ENCODE measurements at regions not wholly inside any gene's neighbourhood (a gene's known extent, or its start where the extent isn't known, plus 50 kb on each side); places are given as distances from the start of the nearest gene placed in this dataset.

DNA sequence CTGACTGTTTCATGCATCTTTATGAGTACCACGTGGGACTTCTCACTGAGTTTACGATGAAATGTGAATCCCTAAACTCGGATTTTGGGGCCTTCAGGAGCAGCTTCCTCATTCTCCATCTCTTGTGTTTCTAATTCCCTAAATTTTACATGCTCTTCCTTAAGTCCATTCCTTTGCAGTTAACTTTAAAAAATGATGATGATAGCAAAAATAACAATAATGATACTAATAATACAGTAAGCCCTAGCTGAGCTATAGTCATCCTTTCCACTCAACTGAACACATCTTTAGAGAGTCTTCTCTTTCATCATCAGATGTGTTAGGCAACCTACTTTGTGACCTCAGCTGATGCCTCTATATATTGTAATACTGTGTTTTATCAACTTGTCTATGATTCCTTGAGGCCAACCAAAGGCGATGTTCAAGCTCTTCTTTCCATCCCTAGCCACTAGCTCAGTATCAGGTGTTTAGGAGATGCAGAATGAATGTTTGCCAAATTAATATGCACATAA is 1196.4 kb downstream of the VRK1 start:
- no peak for DNase-seq

DNA sequence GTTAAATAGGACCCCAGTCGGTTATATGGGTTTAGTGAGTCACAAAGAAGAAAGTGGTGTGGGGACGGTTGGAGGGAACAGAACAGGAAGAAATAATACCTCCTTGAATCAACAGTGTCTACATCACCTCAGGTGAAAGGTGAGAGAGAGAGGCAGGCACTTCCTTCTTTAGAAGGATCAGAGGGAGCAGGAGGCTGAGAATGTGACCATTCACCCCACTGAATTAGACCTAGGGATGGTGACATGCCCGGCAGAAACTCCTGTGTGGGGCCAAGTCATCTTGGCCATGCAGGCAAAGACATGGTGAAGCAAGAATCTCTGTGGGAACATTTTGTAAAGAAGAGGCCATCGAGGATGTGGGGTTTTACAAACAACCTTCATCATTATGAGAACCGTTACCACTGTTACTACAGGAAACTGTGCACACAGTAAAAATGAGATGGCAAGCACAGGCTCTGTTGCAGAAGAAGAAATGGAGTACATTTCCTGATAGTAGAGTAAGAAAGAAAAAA is 1196.9 kb downstream of the VRK1 start:
- no peak for DNase-seq

DNA sequence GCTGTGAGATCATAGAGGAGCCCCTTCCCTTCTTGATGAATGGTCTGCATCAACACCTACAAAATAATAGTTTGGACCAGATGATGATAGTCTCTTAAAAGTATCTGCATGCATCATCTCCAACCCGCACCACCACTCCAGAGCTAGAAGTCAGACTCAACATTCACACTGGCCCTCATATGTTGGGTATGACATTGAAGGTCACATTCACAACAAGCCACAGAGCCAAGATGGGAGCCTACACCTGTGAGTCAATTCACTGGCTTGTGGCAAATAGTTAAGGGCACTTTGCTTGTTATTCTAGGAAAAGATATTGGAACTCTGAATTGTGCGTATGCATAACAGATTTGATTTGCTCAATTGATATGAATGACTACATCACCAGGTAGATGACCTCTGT is 1197.9 kb downstream of the VRK1 start:
- DNase-seq: no peak

DNA sequence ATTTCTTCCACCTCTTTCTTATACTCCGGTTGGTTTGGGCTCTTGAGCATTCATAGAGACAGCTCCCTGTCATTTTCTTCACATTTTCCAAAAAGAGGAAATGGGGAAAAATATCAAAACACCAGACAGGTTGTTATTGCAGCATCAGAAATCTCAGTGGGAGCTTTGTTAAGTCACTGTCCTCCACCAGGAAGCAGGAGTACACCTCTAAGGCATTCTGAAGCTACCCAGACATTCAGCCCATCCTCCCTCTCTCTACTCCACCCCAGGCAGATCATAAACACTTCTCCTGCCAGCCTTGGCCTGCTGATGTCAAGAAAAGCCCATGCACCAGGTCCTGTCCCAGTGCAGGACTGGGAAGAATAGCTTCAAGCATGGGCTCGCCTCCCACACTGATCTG is 1198.3 kb downstream of the VRK1 start:
- DNase-seq: no peak

DNA sequence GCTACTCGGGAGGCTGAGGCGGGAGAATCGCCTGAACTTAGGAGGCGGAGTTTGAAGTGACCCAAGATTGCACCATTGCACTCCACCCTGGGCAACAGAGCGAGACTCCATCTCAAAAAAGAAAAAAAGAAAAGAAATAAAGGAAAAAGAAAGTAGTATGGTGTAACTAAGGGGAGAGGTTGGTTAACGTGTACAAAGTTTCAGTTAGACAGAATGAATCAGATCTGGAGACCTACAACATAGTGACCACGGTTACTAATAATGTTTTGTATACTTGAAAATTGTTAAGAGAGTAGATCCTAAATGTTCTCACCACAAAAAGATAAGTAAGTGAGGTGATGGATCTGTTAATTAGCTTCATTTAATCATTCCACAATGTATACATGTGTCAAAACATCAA is 1208.8 kb downstream of the VRK1 start:
- no peak for DNase-seq

DNA sequence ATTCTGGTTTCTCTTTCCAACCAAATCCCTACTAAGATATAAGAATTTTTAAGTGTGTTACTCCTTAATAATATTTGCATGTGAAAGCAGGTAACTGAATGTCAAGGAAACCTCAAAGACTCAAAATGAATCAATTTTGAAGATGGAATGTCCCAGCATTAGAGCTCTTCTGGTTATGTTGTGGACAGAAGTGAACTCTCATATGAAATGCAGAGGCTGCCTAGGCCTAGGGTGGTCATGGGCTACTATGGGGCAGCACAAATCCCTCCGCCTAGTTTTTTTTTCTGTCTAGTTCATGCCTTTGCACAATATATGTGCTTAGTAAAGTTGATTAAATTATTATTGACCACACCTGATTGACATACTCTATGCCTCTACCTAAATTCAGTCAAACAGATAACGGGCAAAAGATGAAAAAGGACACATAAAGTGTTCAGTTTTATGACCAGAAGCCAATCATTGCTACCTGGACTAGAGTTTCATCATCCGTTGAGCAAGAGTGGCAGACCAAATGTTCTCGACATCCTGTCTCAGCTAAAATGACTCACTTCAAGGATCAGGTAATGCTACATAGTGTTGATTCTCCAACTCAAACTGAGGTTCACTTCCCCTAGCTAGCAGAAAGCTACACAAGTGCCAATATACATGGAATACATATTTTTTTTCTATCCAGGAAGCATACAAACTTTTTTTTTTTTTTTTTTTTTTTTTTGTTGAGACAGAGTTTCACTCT is 1211.4 kb downstream of the VRK1 start:
- no peak for DNase-seq

DNA sequence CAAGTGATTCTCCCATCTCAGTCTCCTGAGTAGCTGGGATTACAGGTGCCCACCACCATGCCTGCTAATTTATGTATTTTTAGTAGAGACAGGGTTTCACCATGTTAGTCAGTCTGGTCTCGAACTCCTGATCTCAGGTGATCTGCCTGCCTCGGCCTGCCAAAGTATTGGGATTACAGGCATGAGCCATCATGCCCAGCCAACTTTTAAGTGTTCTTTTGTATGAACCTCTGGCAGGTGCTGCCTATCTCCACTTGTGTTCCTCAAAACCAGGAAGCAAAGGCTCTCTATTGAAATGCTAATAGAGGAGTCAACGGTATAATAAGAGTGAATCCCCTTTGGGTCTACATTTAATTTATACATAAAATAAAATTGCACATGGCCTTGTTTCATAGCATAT is 1212.0 kb downstream of the VRK1 start:
- peak; percentile 66 for DNase-seq

DNA sequence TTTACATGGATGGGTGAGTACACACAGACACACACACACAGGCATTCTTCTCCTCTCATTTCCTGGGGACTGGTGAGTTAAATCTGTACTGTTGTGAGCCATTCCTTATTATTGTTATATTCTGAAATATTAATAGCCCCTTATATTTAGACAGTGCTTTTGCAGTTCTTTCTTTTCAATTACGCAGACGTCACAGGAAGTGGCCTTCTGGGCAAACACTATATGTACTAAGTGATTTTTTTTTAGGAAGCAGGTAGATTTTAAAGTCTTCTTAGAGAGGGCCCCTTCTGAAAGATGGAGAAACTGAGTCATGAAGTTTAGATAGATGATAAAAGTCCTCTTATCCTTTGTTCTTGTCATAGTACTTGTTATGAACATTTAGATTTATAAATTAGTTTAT is 1213.6 kb downstream of the VRK1 start:
- DNase-seq: no peak

DNA sequence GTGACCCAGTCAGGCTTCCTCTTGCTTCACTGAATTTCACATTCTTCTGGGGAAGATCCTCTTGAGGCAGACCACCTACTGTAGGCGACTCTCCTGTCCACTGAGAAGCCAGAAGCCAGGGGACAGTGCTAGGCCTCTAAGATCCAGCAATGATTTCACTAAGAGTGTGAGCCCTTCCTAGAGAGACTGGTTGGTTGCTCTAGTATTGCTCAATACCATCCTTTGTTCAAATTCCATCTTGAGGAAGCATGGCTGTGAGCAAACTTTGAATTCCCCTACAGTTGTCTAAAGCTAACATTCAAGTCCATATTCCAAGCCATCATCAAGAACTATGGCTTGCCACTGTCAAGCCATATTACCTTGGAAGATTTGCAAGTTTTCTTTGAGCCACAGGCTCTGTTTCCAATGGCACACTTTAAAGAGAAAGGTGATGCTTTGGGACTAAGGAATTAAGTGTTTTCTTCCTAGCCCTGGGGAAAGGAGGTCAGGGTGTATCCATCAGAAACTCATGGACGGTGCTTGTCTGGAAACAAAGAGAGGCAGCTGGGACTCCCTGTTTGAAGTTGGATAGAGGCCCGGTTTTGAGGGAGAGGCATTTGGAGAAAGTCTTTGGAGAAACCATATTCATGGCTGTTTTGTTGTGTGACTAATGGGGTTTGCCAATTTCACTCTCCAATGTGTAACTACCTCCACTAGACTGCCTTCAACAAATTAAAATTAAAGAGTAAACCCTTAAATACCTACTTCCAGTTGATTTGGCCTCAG is 1217.9 kb downstream of the VRK1 start:
- DNase-seq: no peak

DNA sequence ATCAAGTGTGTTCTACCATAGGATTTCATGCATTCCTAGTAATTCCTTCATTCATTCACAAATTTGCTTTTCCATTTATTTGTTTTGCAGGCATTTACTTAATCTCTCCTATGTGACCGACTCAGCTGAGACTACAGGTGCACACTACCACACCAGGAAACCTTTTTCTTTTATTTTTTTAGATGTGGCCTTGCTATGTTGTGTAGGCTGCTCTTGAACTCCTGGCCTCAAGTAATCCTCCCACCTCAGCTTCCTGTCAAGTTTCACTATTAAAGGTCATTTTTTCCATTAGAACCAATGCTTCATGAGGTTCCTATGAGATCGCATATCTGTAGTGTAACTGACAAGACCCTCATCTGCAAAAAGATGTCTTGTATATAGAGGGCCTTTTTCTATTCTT is 1218.7 kb downstream of the VRK1 start:
- no peak for DNase-seq

DNA sequence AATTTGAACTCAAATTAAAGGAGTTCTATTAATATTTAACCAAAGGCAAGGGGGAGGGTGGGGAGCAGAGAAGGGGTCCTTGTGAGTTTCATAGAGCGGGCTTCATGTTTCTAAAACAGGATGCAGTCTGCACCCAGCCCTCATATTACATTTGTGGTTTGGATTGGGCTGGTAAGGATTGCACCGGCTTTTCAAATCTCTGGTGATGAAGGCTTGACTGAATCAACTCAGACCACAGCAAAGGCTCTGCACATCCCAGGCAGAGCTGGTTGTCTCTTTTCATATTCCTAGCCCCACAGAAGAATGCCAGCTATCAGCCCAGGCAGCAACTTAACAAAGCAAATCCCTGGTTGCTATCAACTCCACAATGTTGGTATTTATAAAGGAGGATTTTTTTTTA is 1221.4 kb downstream of the VRK1 start:
- no peak for DNase-seq

DNA sequence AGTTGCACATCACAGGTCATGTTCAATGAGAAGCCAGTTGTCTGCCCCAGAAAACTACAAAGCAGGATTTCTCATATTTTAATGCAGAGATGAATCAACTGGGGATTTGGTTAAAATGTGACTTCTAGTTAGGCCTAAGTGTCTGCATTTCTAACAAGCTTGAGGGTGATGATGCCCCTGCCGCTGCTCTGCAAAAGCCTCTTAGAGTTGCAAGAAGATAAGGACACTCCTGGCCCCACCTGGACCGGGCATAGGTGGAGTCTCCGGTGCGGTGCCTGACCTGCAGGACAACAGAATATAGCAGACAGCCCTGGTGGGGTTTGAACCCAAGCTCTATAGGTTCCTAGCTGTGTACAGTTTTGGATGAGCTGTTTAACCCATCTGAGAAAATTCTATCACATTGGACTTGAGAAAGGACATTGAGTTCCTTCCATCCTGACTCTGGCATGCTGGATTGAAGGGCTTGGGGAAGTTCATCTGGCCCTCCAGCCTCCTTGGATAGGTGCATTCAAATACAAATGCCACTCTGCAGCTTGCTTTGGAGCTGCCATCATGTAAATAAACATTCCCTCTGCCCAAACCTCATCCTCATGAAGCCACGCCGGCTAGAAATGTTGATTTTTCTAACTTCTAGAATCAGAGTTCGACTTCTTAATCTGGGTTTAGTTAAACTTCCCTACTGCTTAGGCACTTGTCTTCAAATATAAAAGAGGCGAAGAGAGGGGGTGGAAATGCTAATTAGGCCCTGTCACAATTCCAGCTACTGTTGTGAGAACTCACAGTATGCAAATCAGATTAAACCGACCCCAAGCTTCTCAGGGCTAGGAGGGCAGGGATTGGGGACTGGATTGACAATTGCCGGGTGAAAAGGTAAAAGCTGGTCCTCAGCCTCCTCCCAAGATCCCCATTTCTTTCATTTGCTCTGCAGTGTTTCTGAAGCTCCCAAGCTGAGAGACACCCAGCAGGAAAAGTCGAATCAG is 1225.6 kb downstream of the VRK1 start:
- no peak for DNase-seq

DNA sequence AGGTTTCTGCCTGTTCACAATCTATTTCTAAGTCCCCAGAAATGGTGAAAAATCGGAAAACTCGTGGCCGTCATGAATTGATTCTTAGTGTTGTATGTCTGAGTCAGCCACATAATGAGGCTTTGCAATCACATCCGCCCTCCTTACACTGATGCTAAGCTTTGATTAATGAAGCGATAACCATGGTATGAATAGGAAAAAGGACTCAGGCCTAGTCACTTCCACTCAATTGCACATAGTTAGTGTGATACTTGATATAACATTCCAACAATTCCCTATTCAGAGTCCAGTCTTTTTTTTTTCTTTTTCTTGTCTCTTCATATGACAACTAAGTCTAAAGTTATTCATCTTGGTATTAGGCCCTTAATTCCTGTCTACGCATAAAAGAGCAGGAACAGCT is 1231.0 kb downstream of the VRK1 start:
- no peak for DNase-seq

DNA sequence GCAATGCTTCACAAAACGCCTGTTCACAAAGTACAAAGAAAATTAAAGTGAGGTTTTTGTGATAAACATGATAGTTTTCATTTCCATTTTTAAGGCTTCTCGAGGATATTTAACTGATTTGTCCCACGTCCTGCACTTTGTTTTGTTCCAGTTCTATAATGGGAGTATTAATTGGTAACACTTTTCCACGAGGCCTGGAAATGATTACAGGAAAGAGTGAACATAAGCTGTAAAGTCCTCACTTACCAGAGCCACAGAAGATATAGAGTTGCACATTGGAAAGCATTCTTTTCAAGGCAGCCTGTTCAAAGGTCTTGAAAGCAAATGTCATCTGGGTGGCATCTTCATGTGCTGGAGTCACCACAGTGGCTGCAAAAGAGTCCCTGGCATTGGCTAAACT is 1236.6 kb downstream of the BCL11B start:
- no peak for DNase-seq

DNA sequence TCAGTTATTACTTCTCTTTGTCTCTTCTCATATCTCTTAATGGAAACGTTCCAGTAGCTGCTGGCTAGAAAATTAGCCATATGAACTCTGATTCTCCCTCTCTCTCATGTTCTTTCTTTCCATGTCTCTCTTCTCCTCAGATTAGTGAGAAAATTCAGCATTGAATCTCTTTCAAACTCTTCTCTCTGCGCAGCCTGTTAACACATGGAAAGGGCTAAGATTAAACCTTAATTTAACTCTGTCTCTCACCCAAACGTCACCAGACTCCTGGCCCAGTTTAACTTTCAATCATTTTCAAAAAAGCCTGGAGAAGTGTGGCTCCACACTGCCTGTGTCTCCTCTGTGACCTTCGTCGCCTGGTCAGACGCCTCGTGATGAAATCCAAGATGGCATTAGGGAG is 1234.2 kb downstream of the BCL11B start:
- no peak for DNase-seq

DNA sequence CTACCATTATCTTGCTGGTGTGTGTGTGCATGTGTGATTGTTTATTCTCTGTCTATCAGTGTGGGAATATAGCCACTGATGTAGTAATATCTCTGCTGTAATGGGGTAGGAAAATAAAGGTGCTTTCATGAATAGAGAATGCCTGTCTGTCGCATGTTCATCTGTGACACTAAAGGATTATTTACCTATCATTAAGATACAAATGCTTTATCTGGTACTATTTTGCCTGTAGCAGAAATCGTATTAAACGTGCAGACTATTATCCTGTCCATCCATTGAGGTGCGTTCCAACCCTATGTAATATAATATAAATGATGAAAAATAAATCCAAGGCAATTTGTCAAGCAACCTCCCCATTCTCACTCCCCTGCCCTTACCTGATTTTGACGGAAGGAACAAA is 1215.1 kb downstream of the BCL11B start:
- no peak for DNase-seq

DNA sequence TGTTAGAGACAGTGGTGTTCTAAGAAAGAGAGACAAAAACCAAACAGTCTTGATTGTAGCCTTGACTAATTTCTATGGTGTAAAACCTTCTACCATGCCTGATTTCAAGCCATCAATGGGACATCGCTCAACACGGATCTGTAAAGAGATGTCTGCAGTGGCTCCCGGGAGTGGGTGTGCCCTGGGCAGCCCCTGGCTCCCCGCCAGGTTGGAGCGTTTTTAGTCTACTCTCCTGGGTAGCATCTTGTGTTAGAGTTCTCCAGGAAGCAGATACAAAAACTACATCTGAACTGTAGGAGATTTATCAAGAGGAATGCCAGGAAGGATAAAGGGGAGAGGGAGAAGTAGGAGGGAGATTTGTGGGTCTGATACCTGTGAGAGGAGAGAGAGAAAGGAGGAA is 1212.9 kb downstream of the BCL11B start:
- DNase-seq: no peak

DNA sequence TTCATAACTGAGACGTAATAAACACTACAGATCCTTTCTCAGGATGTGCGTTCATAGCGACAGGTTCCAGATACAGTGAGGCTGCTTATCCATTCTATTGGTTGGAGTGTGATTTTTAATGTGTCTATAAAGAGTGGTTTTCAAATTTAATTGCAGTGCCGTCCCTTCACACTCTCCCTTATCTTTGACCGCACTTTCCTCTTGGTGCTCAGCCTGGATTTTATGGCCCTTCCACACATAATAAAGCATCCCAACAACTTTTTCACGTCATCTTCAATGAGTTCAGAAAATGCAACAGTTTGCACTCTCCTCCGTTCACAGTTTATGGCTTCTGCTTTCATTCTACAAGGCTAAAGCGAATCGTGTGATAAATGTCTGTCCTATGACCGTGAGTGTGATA is 1209.9 kb downstream of the BCL11B start:
- DNase-seq: no peak

DNA sequence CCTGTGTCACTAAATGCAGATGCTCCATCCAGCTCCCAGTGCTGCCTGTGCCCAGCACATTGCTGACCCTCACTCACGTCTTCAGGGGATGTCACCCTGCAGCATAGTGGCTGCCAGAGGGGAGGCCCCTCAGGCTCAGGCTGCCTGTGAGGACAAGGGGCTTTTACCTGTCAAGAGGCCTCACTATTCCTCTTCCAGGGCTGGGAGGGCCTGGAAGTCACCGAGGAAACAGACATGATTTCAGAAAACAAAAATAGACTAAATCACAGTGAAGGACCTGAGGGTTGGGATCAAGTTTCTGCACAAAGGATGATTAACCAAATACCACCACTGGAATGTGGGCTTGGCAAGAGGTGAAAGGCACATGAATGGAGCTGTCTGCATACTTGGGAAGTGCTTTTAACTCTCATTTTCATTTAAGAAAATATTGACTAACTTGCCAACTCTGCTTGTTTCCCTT is 1202.3 kb downstream of the BCL11B start:
- no peak for DNase-seq

DNA sequence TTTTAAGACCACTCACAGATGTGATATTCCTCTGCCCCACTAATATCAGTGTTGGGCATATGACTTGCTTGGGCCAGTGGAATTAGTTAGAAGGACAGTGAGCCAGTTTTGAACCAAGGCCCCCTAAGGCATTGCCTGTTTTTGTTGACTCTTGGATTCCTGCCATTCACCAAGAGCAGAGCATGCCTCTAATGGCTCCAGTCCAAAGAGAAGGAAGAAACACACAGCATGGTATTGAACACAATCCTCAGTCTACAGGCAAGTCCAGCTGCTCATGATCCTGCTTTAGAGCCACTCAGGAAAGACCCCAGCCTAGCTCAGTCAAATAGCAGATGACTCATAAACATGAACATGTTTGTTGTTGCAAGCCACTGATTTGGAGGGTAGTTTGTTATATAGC is 1201.5 kb downstream of the BCL11B start:
- no peak for DNase-seq

DNA sequence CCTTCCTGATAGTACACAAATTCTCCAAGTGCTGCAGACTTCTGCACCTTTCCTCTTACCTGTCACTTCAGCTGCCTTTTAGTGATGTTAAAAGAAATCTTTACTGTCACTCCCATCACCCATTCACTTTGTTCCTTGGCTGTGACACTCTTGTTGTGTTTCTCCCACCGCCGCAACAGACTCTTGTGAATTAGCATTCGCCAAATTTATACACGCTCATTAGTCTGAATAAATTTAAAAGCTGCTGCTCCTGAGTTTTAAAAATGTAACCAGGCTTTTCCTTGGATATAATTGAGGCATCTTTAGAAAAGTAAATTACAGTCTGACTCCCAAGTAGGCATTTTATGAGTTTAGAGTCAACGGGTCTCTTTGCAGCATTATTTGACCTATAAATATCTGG is 1197.9 kb downstream of the BCL11B start:
- DNase-seq: no peak

DNA sequence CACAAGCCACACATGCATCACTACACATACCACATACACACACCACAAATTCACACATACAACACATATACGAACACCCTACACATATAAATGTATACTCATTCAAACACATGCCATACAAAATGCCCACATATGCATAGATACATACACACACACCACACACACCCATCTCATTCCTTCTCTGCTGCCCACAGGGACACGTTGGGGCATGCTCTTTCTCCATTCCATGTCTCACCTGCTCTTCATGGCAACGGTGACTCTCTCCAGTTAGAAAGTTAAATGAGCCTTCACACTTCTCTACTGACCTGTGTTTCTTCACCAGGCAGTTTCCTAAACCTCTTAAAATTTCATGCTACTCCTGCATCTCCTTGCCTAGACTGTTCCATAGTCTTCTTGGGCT is 1194.8 kb downstream of the BCL11B start:
- DNase-seq: no peak

DNA sequence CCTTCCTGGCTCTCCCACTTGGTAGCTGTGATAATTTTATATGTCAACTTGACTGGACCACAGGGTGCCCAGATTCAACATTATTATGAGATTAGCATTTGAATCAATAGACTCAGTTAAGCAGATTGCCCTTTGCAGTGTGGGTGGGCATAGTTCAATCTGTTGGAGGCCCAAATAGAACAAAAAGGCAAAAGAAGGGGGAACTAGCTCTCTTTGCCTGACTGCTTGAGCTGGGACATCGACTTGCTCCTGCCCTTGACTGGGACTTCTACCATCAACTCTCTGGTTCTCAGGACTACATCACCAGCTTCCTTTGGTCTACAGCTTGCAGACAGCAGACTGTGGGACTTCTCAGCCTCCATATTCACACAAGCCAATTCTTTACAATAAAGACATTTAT is 1189.2 kb downstream of the BCL11B start:
- DNase-seq: no peak
